Gastrocnemius medialis (tissue), 4 donors: ENCODE measurements at regions not wholly inside any gene's neighbourhood (a gene's known extent, or its start where the extent isn't known, plus 50 kb on each side); places are given as distances from the start of the nearest gene placed in this dataset.

Source experiments
- ATAC-seq, 2 donors: fragments of 150-250 bp; one replicate each; pipeline ENCODE4 v1.9.1; 2016
- DNase-seq, 2 donors: peaks; one replicate each; pipeline ENCODE4 v3.0.0-alpha.2; 2019
- H3K27ac ChIP-seq, 4 donors: fragments of 200-600 bp; sonication (generic); 1 replicate in 1 of 4; 2 replicates in 3 of 4; pipeline ENCODE4 v1.5.1; 2016 to 2018; ENCODE audit warnings: mild to moderate bottlenecking in 2 of 4, moderate library complexity in 1 of 4
- H3K27me3 ChIP-seq, 3 donors: fragments of 200-600 bp; sonication (generic) in 2 of 3; 1 replicate in 1 of 3; 2 replicates in 2 of 3; pipeline versions ENCODE4 v1.5.1 to v1.6.0; 2016 to 2019; ENCODE audit warnings: mild to moderate bottlenecking in 1 of 3, moderate library complexity in 1 of 3
- H3K36me3 ChIP-seq, 2 donors: fragments of 200-600 bp; sonication (generic) in 1 of 2; one replicate each; pipeline ENCODE4 v1.5.1; 2017 to 2018
- H3K4me1 ChIP-seq, 2 donors: fragments of 200-600 bp; sonication (generic) in 1 of 2; one replicate each; pipeline ENCODE4 v1.5.1; 2016 to 2017; ENCODE audit warnings: mild to moderate bottlenecking in 2 of 2
- H3K4me3 ChIP-seq, 4 donors: fragments of 200-600 bp; sonication (generic) in 3 of 4; 1 replicate in 1 of 4; 2 replicates in 3 of 4; pipeline ENCODE4 v1.5.1; 2016 to 2019; ENCODE audit warnings: mild to moderate bottlenecking in 2 of 4
- H3K9me3 ChIP-seq, 3 donors: fragments of 200-600 bp; sonication (generic) in 2 of 3; 1 replicate in 1 of 3; 2 replicates in 2 of 3; pipeline ENCODE4 v1.5.1; 2016 to 2019
- CTCF ChIP-seq, 5 experiments: fragments of 450-650 bp in 3 of 5; fragments of 200-600 bp in 2 of 5; sonication (generic) in 2 of 5; IDR thresholded peaks in 4 of 5; conservative IDR thresholded peaks in 1 of 5; 1 replicate in 4 of 5; 2 replicates in 1 of 5; pipeline ENCODE4 v1.5.1; 2016 to 2019; ENCODE audit warnings: antibody characterized with exemption in 5 of 5, mild to moderate bottlenecking in 3 of 5, moderate library complexity in 3 of 5
- POLR2A ChIP-seq, 2 donors: fragments of 450-650 bp; IDR thresholded peaks; one replicate each; pipeline ENCODE4 v1.6.1; 2017; ENCODE audit warnings: antibody characterized with exemption in 2 of 2, mild to moderate bottlenecking in 2 of 2, moderate library complexity in 2 of 2
- in situ Hi-C, 4 donors: fragments of 200-750 bp; cut with MboI; loops; one replicate each; pipeline versions ENCODE4 v1.15.0 to v1.8.0; 2017; ENCODE audit warnings: low sequenced_read_pairs in 4 of 4
- intact Hi-C: fragments of 100-400 bp; cut with DNase I; formaldehyde crosslinking; loops from one replicate; pipeline ENCODE4 v1.15.1; 2023; ENCODE audit warnings: low total_unique reads

GRCh38 chr20:39878320-39878719 is 810.7 kb downstream of the MAFB start:
- no peaks in the 10 kb centered on the region for H3K36me3 ChIP-seq
- in situ Hi-C loops (loop anchor here (25.0 kb wide), 5 partner anchors 616 to 1084 kb away; partner anchors contain the start of gene MAFB (in 2 of the 4)), intact Hi-C loops (no loop called here)
- H3K9me3 ChIP-seq = no peaks in the 10 kb centered on the region
- H3K27ac ChIP-seq = no peak overlapping the region
- DNase-seq (no peak), ATAC-seq (no peak)
- H3K4me3 ChIP-seq = no peak overlapping the region
- H3K27me3 ChIP-seq = no peaks in the 10 kb centered on the region
- peaks cover 17 to 26% of the 10 kb centered on the region in 2 donors for H3K4me1 ChIP-seq
- TF ChIP-seq POLR2A (IDR thresholded peaks at IDR 0.05) = no peak
- TF ChIP-seq CTCF (IDR thresholded peaks at IDR 0.05 in 4 of 5, conservative IDR thresholded peaks at IDR 0.05 in 1 of 5) = no peak

- no peak for DNase-seq
- TF ChIP-seq CTCF (IDR thresholded peaks at IDR 0.05 in 4 of 5, conservative IDR thresholded peaks at IDR 0.05 in 1 of 5) (no peak), POLR2A (IDR thresholded peaks at IDR 0.05) (no peak)
- in situ Hi-C loops (loop anchor here (25.0 kb wide), 5 partner anchors 615 to 1085 kb away; partner anchors contain the start of gene MAFB (in 2 of the 4)), intact Hi-C loops (no loop called here)
- H3K4me1 ChIP-seq = peaks cover 17 to 26% of the 10 kb centered on the region in 2 donors
- no peak for ATAC-seq
- H3K9me3 ChIP-seq = no peaks in the 10 kb centered on the region
- H3K27me3 ChIP-seq = no peaks in the 10 kb centered on the region
- H3K27ac ChIP-seq = no peak overlapping the region
- H3K36me3 ChIP-seq = no peaks in the 10 kb centered on the region
- no peak overlapping the region for H3K4me3 ChIP-seq
Observed at GRCh38 chr20:39877788-39878187, 811.2 kb downstream of the MAFB start.

GRCh38 chr20:39876976-39877635 is 811.9 kb downstream of the MAFB start:
- intact Hi-C loops = no loop called here
- no peak overlapping the region for H3K4me3 ChIP-seq
- ATAC-seq (no peak), DNase-seq (no peak)
- H3K9me3 ChIP-seq = no peaks in the 10 kb centered on the region
- H3K27ac ChIP-seq = no peak overlapping the region
- no peaks in the 10 kb centered on the region for H3K36me3 ChIP-seq
- H3K27me3 ChIP-seq = no peaks in the 10 kb centered on the region
- peaks cover 17 to 26% of the 10 kb centered on the region in 2 donors for H3K4me1 ChIP-seq
- in situ Hi-C loops = loop anchor here (25.0 kb wide), 5 partner anchors 615 to 1085 kb away; partner anchors contain the start of gene MAFB (in 2 of the 4)
- no peak for TF ChIP-seq POLR2A (IDR thresholded peaks at IDR 0.05)
- no peak for TF ChIP-seq CTCF (IDR thresholded peaks at IDR 0.05 in 4 of 5, conservative IDR thresholded peaks at IDR 0.05 in 1 of 5)

- peaks cover 17 to 26% of the 10 kb centered on the region in 2 donors for H3K4me1 ChIP-seq
Observed at GRCh38 chr20:39875492-39876110, 813.4 kb downstream of the MAFB start.

More at GRCh38 chr20:39875492-39876110, 813.4 kb downstream of the MAFB start:
- no peaks in the 10 kb centered on the region for H3K9me3 ChIP-seq
- TF ChIP-seq POLR2A (IDR thresholded peaks at IDR 0.05) (no peak), CTCF (IDR thresholded peaks at IDR 0.05 in 4 of 5, conservative IDR thresholded peaks at IDR 0.05 in 1 of 5) (no peak)
- no peaks in the 10 kb centered on the region for H3K27me3 ChIP-seq
- intact Hi-C loops (no loop called here), in situ Hi-C loops (loop anchor here (25.0 kb wide), 5 partner anchors 613 to 1087 kb away; partner anchors contain the start of gene MAFB (in 2 of the 4))
- no peak for ATAC-seq
- no peaks in the 10 kb centered on the region for H3K36me3 ChIP-seq
- no peak overlapping the region for H3K27ac ChIP-seq
- H3K4me3 ChIP-seq = no peak overlapping the region
- no peak for DNase-seq
